Breast epithelium (tissue), 3 donors: ENCODE measurements at regions not wholly inside any gene's neighbourhood (a gene's known extent, or its start where the extent isn't known, plus 50 kb on each side); places are given as distances from the start of the nearest gene placed in this dataset.

Experiments used
- POLR2A ChIP-seq: fragments of 450-650 bp; IDR thresholded peaks from one replicate; pipeline ENCODE4 v1.6.1; 2016; ENCODE audit warnings: antibody characterized with exemption, mild to moderate bottlenecking, moderate library complexity
- POLR2AphosphoS5 ChIP-seq, 3 donors: sonication (generic); formaldehyde crosslinking; IDR thresholded peaks; one replicate each; pipeline ENCODE4 v1.6.1; 2017; ENCODE audit warnings: antibody characterized with exemption in 3 of 3
- TF ChIP-seq, protein P1 (sequence below), 3 donors: fragments of 450-650 bp; IDR thresholded peaks; one replicate each; pipeline ENCODE4 v1.5.1; 2016 to 2017; ENCODE audit warnings: antibody characterized with exemption in 3 of 3, mild to moderate bottlenecking in 3 of 3, moderate library complexity in 3 of 3

DNA sequence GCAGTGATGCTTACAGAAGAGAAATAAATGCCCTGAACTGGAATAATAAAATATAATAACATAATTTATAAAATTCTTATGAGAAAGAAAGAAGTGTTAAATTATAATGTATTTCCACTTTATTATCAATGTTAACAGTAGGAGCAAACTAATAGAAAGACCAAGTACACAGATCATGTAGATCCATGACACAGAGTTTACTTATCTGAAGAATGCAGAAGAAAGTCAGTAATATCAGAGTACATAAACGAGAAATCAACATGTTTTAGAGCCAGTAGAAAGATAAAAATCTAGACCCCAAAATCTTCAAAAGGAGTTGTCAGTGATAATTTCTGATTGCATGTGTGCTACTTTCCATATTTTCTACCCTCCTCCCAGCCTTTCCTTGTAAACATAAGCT is 334.8 kb upstream of the MANEA start:
- TF ChIP-seq POLR2A (no peak), POLR2AphosphoS5 (IDR thresholded peaks at IDR 0.05) (no peak)
- TF ChIP-seq, protein P1, sequence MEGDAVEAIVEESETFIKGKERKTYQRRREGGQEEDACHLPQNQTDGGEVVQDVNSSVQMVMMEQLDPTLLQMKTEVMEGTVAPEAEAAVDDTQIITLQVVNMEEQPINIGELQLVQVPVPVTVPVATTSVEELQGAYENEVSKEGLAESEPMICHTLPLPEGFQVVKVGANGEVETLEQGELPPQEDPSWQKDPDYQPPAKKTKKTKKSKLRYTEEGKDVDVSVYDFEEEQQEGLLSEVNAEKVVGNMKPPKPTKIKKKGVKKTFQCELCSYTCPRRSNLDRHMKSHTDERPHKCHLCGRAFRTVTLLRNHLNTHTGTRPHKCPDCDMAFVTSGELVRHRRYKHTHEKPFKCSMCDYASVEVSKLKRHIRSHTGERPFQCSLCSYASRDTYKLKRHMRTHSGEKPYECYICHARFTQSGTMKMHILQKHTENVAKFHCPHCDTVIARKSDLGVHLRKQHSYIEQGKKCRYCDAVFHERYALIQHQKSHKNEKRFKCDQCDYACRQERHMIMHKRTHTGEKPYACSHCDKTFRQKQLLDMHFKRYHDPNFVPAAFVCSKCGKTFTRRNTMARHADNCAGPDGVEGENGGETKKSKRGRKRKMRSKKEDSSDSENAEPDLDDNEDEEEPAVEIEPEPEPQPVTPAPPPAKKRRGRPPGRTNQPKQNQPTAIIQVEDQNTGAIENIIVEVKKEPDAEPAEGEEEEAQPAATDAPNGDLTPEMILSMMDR (IDR thresholded peaks at IDR 0.05), result no peak
